ENCODE measurements at regions not wholly inside any gene's neighbourhood (a gene's known extent, or its start where the extent isn't known, plus 50 kb on each side); places are given as distances from the start of the nearest gene placed in this dataset.
A peak's percentile ranks its signal among the peaks of the same experiment; 100 is the strongest.

GRCh38 chr5:148735301-148735835 lies 81.0 kb upstream of the HTR4 start:
- H2BK5ac ChIP-seq (ENCODE audit: low read depth, low read length, poor library complexity, severe bottlenecking), result no peak overlapping the region
- intact Hi-C loops (cut with micrococcal nuclease), result loop anchor here (10.0 kb wide), 1 partner anchor 829 kb away; no protein-coding TSS in a partner anchor
- ChIA-PET CTCF (interaction anchor here (0.5 to 4.1 kb wide), 5 partner anchors 222 to 380 kb away, joined by 3 to 48 read pairs (median 4); no protein-coding TSS in a partner anchor), POLR2A (ENCODE audit: unreplicated experiment) (no interaction called here)
- H3K27me3 ChIP-seq (ENCODE audit: control insufficient read depth, insufficient read depth, low read length), result no peaks in the 10 kb centered on the region
- no peaks in the 10 kb centered on the region for H3K9me3 ChIP-seq (ENCODE audit: control insufficient read depth, insufficient read depth, low read length)
- dilution Hi-C loops (cut with HindIII; ENCODE audit: low sequenced_read_pairs, unreplicated experiment), result no loop called here
- no peak overlapping the region for H2BK15ac ChIP-seq (ENCODE audit: low read depth, low read length)
- no peak overlapping the region for H2BK120ac ChIP-seq (ENCODE audit: low read depth, low read length)
- no peak overlapping the region for H4K91ac ChIP-seq (ENCODE audit: insufficient read depth, low read depth, low read length)
- peaks cover 7% of the 10 kb centered on the region for H3K4me1 ChIP-seq (ENCODE audit: control insufficient read depth, insufficient read depth, low read length)
- no peak overlapping the region for H3K27ac ChIP-seq (ENCODE audit: insufficient read depth, low read length)
- H3K23ac ChIP-seq (ENCODE audit: low read depth, low read length), result no peak overlapping the region
- in situ Hi-C loops (cut with MboI; ENCODE audit: low sequenced_read_pairs), result loop anchor here (5.0 to 10.0 kb wide), 4 partner anchors 297 to 529 kb away; no protein-coding TSS in a partner anchor
- DNase-seq (peak; percentile 62), ATAC-seq (ENCODE audit: low read depth) (no peak)
- no peak overlapping the region for H2AFZ ChIP-seq (replicated peaks; ENCODE audit: low read length, poor library complexity)
- H3K4me3 ChIP-seq (ENCODE audit: insufficient read depth, low read depth, low read length), result no peak overlapping the region
- H4K20me1 ChIP-seq (ENCODE audit: insufficient read depth, low read length), result no peaks in the 10 kb centered on the region
- no peak overlapping the region for H2AK5ac ChIP-seq (ENCODE audit: low read depth, low read length)
- peak overlapping the region; percentile 70; the same call in 1 of the 2 replicates for H3K14ac ChIP-seq (replicated peaks; ENCODE audit: low read depth, low read length)
- H3K4me2 ChIP-seq (ENCODE audit: low read depth, low read length), result no peak overlapping the region
- H3K79me1 ChIP-seq (ENCODE audit: low read depth in 1 of 2, low read length in 2 of 2), result no peaks in the 10 kb centered on the region
- no TSS peak for BruUV-seq (replicated peaks)
- no peak overlapping the region for H3K9ac ChIP-seq (ENCODE audit: low read depth, low read length)
- H3K9me1 ChIP-seq (ENCODE audit: insufficient read depth, low read length), result peaks cover 4% of the 10 kb centered on the region; the same call in 1 of the 2 replicates
- TF ChIP-seq USF2 (IDR thresholded peaks at IDR 0.05; ENCODE audit: low read depth, low read length) (no peak), SMC3 (IDR thresholded peaks at IDR 0.05; ENCODE audit: low read depth, low read length) (no peak), POLR2A (IDR thresholded peaks at IDR 0.05; ENCODE audit: low read depth, low read length) (no peak), CHD1 (IDR thresholded peaks at IDR 0.05; ENCODE audit: low read depth, low read length) (no peak), RAD21 (IDR thresholded peaks at IDR 0.05; ENCODE audit: low read length) (no peak), RCOR1 (IDR thresholded peaks at IDR 0.05; ENCODE audit: insufficient replicate concordance, low read length) (no peak), MXI1 (IDR thresholded peaks at IDR 0.05; ENCODE audit: borderline replicate concordance, low read depth, low read length) (no peak), RFX5 (IDR thresholded peaks at IDR 0.05; ENCODE audit: low read depth, low read length) (no peak), ELK1 (IDR thresholded peaks at IDR 0.05; ENCODE audit: borderline replicate concordance, low read depth, low read length) (no peak), BHLHE40 (IDR thresholded peaks at IDR 0.05; ENCODE audit: low read depth, low read length) (no peak), FOS (IDR thresholded peaks at IDR 0.05; ENCODE audit: low read depth, low read length) (no peak), CEBPB (IDR thresholded peaks at IDR 0.05; ENCODE audit: low read depth, low read length) (no peak), MAFK (IDR thresholded peaks at IDR 0.05; ENCODE audit: low read depth, low read length) (no peak), MAZ (IDR thresholded peaks at IDR 0.05; ENCODE audit: borderline replicate concordance, low read depth, low read length) (no peak), NFE2L2 (IDR thresholded peaks at IDR 0.05; ENCODE audit: low read depth, low read length) (no peak), CTCF (conservative IDR thresholded peaks at IDR 0.05; ENCODE audit: low read depth, low read length) (no peak)
- H3K18ac ChIP-seq (ENCODE audit: low read depth, low read length), result no peak overlapping the region
- H3K36me3 ChIP-seq (ENCODE audit: control insufficient read depth, insufficient read depth, low read length), result no peaks in the 10 kb centered on the region
- H3K4ac ChIP-seq (ENCODE audit: low read depth, low read length), result no peak overlapping the region
- H2BK20ac ChIP-seq (ENCODE audit: low read depth, low read length), result no peak overlapping the region
- H4K8ac ChIP-seq (ENCODE audit: low read depth in 2 of 2, low read length in 2 of 2), result no peak overlapping the region
- no peak overlapping the region for H3K56ac ChIP-seq (ENCODE audit: extremely low read depth, insufficient read depth, low read length)
- no peak overlapping the region for H2AK9ac ChIP-seq (replicated peaks; ENCODE audit: low read depth, low read length, poor library complexity)
- no CpG with 5 or more reads among the region's 2 CpGs for WGBS, 2 experiments (ENCODE audit: extremely low coverage in 2 of 2, insufficient read length in 1 of 2)
- no peak overlapping the region for H4K5ac ChIP-seq (ENCODE audit: low read depth, low read length)
